Stimulated activated CD8-positive, alpha-beta memory T cell treated with anti-CD3 and anti-CD28 coated beads, Interleukin-7, amount 100 ng/mL, for 1 hour (primary cell): ENCODE measurements at regions not wholly inside any gene's neighbourhood (a gene's known extent, or its start where the extent isn't known, plus 50 kb on each side); places are given as distances from the start of the nearest gene placed in this dataset.

Experiments
- DNase-seq, 2 donors: peaks; one replicate each; pipeline ENCODE4 v3.0.0-alpha.2; 2020; ENCODE audit warnings: low read depth in 2 of 2

- DNase-seq = no peak
Observed at GRCh38 chr2:42874949-42875801, 82.8 kb upstream of the HAAO start.

- DNase-seq = no peak
Observed at GRCh38 chr2:42872721-42873120, 80.3 kb upstream of the HAAO start.

GRCh38 chr2:42871372-42871771 is 79.0 kb upstream of the HAAO start:
- no peak for DNase-seq

GRCh38 chr2:42868874-42869273 is 76.5 kb upstream of the HAAO start:
- no peak for DNase-seq

GRCh38 chr2:42868096-42868495 is 75.7 kb upstream of the HAAO start:
- no peak for DNase-seq

- DNase-seq = no peak
Observed at GRCh38 chr2:42867093-42868065, 75.0 kb upstream of the HAAO start.

GRCh38 chr2:42865884-42866881 is 73.8 kb upstream of the HAAO start:
- DNase-seq = no peak

GRCh38 chr2:42864641-42865280 is 72.4 kb upstream of the HAAO start:
- no peak for DNase-seq

GRCh38 chr2:42864222-42864621 is 71.8 kb upstream of the HAAO start:
- no peak for DNase-seq

GRCh38 chr2:42863751-42864150 is 71.4 kb upstream of the HAAO start:
- no peak for DNase-seq

GRCh38 chr2:42863320-42863719 is 70.9 kb upstream of the HAAO start:
- no peak for DNase-seq

- DNase-seq = no peak
Observed at GRCh38 chr2:42862669-42863185, 70.3 kb upstream of the HAAO start.

GRCh38 chr2:42861321-42861720 is 68.9 kb upstream of the HAAO start:
- DNase-seq = no peak

GRCh38 chr2:42860319-42861094 is 68.1 kb upstream of the HAAO start:
- no peak for DNase-seq

GRCh38 chr2:42859791-42860190 is 67.4 kb upstream of the HAAO start:
- DNase-seq = no peak

GRCh38 chr2:42859006-42859552 is 66.7 kb upstream of the HAAO start:
- peak; percentile 27 to 45 for DNase-seq

GRCh38 chr2:42858140-42859005 is 66.0 kb upstream of the HAAO start:
- DNase-seq = no peak

GRCh38 chr2:42856891-42857632 is 64.7 kb upstream of the HAAO start:
- DNase-seq = no peak
